Calu3 (cell line): ENCODE measurements at regions not wholly inside any gene's neighbourhood (a gene's known extent, or its start where the extent isn't known, plus 50 kb on each side); places are given as distances from the start of the nearest gene placed in this dataset.

Experiments used
- BruUV-seq: library from RNA; stranded (reverse); fragments of 400-500 nt; replicated peaks from 2 replicates; lab custom pipeline; 2021; lab: Mats Ljungman, UMichigan
- CTCF ChIA-PET: fragments of 300-600 bp; sonication (Branson Sonifier 250); formaldehyde crosslinking; loops from one replicate; lab custom pipeline; 2022; ENCODE audit warnings: antibody characterized with exemption; lab: Charles Lee
- DNase-seq: peaks from one replicate; pipeline ENCODE4 v3.0.0; 2022
- H3K27ac Mint-ChIP-seq: one replicate; pipeline ENCODE4 v1.8.0; 2022; ENCODE audit warnings: mixed read lengths; ENCODE audit not compliant: unreplicated experiment
- H3K27me3 Mint-ChIP-seq: one replicate; pipeline ENCODE4 v1.8.0; 2022; ENCODE audit warnings: mixed read lengths; ENCODE audit not compliant: unreplicated experiment
- H3K36me3 Mint-ChIP-seq: one replicate; pipeline ENCODE4 v1.8.0; 2022; ENCODE audit warnings: mild to moderate bottlenecking, moderate library complexity, mixed read lengths; ENCODE audit not compliant: insufficient read depth, unreplicated experiment
- H3K4me1 Mint-ChIP-seq: one replicate; pipeline ENCODE4 v1.8.0; 2022; ENCODE audit warnings: mild to moderate bottlenecking, low read depth, mixed read lengths; ENCODE audit not compliant: unreplicated experiment
- H3K4me3 Mint-ChIP-seq: one replicate; pipeline ENCODE4 v1.8.0; 2022; ENCODE audit warnings: mild to moderate bottlenecking, low read depth, moderate library complexity, mixed read lengths; ENCODE audit not compliant: unreplicated experiment
- H3K9me3 Mint-ChIP-seq: one replicate; pipeline ENCODE4 v1.8.0; 2022; ENCODE audit warnings: low read depth, mixed read lengths; ENCODE audit not compliant: unreplicated experiment
- intact Hi-C: fragments of 100-400 bp; cut with micrococcal nuclease; formaldehyde crosslinking; loops from one replicate; pipeline ENCODE4 v1.10.0; 2022; ENCODE audit not compliant: unreplicated experiment
- TF ChIP-seq, protein P1 (sequence below): fragments of 200-600 bp; IDR thresholded peaks from one replicate; pipeline ENCODE4 v1.8.0; 2022; ENCODE audit warnings: antibody characterized with exemption; ENCODE audit not compliant: unreplicated experiment

GRCh38 chr9:73280113-73280512 lies 128.4 kb downstream of the ANXA1 start:
- DNase-seq: no peak
- H3K4me1 Mint-ChIP-seq: no peaks in the 10 kb centered on the region
- H3K4me3 Mint-ChIP-seq: no peak overlapping the region
- intact Hi-C loops: no loop called here
- no peaks in the 10 kb centered on the region for H3K27me3 Mint-ChIP-seq
- BruUV-seq: no TSS peak
- H3K27ac Mint-ChIP-seq: no peak overlapping the region
- TF ChIP-seq, protein P1, sequence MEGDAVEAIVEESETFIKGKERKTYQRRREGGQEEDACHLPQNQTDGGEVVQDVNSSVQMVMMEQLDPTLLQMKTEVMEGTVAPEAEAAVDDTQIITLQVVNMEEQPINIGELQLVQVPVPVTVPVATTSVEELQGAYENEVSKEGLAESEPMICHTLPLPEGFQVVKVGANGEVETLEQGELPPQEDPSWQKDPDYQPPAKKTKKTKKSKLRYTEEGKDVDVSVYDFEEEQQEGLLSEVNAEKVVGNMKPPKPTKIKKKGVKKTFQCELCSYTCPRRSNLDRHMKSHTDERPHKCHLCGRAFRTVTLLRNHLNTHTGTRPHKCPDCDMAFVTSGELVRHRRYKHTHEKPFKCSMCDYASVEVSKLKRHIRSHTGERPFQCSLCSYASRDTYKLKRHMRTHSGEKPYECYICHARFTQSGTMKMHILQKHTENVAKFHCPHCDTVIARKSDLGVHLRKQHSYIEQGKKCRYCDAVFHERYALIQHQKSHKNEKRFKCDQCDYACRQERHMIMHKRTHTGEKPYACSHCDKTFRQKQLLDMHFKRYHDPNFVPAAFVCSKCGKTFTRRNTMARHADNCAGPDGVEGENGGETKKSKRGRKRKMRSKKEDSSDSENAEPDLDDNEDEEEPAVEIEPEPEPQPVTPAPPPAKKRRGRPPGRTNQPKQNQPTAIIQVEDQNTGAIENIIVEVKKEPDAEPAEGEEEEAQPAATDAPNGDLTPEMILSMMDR: no peak
- no peaks in the 10 kb centered on the region for H3K36me3 Mint-ChIP-seq
- CTCF ChIA-PET: no interaction called here
- peaks cover 3% of the 10 kb centered on the region for H3K9me3 Mint-ChIP-seq

- intact Hi-C loops: no loop called here
- no peaks in the 10 kb centered on the region for H3K4me1 Mint-ChIP-seq
- CTCF ChIA-PET: no interaction called here
- no peaks in the 10 kb centered on the region for H3K27me3 Mint-ChIP-seq
- no TSS peak for BruUV-seq
- H3K4me3 Mint-ChIP-seq: no peak overlapping the region
- H3K9me3 Mint-ChIP-seq: peaks cover 3% of the 10 kb centered on the region
- no peak overlapping the region for H3K27ac Mint-ChIP-seq
- DNase-seq: no peak
- TF ChIP-seq, protein P1: no peak
- no peaks in the 10 kb centered on the region for H3K36me3 Mint-ChIP-seq
These were observed 132.7 kb downstream of the ANXA1 start for GRCh38 chr9:73284377-73284776.

GRCh38 chr9:73294336-73294735 lies 142.7 kb downstream of the ANXA1 start:
- no peaks in the 10 kb centered on the region for H3K4me1 Mint-ChIP-seq
- TF ChIP-seq, protein P1: no peak
- intact Hi-C loops: no loop called here
- no TSS peak for BruUV-seq
- H3K27ac Mint-ChIP-seq: no peak overlapping the region
- no peak for DNase-seq
- CTCF ChIA-PET: no interaction called here
- peaks cover 3% of the 10 kb centered on the region for H3K9me3 Mint-ChIP-seq
- H3K27me3 Mint-ChIP-seq: no peaks in the 10 kb centered on the region
- no peak overlapping the region for H3K4me3 Mint-ChIP-seq
- H3K36me3 Mint-ChIP-seq: no peaks in the 10 kb centered on the region

DNA sequence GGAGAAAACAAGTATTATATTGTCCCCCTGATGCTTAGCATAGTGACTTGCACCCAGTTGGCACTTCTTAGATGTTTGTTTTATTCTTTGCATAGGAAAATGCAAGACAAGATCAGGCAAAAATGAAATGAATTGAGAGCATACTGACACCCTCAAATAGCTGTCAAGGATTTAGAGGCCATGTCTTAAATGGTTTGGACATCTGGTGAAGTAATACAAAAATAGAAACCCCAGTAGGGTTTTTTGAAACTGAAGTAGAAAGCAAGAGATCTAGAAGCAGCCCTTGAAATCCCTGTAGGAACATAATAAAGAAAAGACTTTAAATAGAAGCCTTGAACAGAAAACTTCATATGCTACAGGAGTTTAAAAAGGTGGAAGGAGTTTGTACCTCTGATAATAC lies 174.3 kb downstream of the ANXA1 start:
- Mint-ChIP-seq H3K4me3 (no peak overlapping the region), H3K9me3 (peaks cover 2% of the 10 kb centered on the region), H3K4me1 (no peaks in the 10 kb centered on the region), H3K27ac (no peak overlapping the region), H3K36me3 (no peaks in the 10 kb centered on the region), H3K27me3 (no peaks in the 10 kb centered on the region)
- intact Hi-C loops: loop anchor here (10.0 kb wide), 1 partner anchor 61 kb away; no protein-coding TSS in a partner anchor
- TF ChIP-seq, protein P1: no peak
- CTCF ChIA-PET: no interaction called here
- no TSS peak for BruUV-seq
- DNase-seq: no peak
